ENCODE measurements at regions not wholly inside any gene's neighbourhood (a gene's known extent, or its start where the extent isn't known, plus 50 kb on each side); places are given as distances from the start of the nearest gene placed in this dataset.

DNA sequence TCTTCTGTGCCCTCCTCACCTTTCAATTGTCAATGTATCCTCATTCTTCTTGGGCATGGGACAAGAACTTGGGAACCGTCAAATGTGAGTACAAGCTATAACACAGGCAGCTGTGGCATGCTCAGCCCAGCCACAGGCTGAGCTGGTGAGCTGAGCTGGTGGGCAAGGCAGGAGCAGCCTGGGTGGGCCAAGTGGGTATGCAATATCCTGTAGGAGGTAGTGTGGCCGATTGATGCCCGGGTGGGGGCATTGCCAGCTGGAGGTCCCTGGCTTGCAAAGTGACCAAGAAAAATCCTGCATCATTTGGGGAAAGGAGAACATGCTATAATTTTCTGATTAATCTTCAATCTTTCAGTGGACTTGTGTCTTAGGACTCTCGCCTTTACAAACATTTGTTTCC is 507.2 kb upstream of the SLC10A2 start:
- DNase-seq (ENCODE audit: extremely low spot score), result no peak
- TF ChIP-seq, protein P1, sequence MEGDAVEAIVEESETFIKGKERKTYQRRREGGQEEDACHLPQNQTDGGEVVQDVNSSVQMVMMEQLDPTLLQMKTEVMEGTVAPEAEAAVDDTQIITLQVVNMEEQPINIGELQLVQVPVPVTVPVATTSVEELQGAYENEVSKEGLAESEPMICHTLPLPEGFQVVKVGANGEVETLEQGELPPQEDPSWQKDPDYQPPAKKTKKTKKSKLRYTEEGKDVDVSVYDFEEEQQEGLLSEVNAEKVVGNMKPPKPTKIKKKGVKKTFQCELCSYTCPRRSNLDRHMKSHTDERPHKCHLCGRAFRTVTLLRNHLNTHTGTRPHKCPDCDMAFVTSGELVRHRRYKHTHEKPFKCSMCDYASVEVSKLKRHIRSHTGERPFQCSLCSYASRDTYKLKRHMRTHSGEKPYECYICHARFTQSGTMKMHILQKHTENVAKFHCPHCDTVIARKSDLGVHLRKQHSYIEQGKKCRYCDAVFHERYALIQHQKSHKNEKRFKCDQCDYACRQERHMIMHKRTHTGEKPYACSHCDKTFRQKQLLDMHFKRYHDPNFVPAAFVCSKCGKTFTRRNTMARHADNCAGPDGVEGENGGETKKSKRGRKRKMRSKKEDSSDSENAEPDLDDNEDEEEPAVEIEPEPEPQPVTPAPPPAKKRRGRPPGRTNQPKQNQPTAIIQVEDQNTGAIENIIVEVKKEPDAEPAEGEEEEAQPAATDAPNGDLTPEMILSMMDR (IDR thresholded peaks at IDR 0.05; ENCODE audit: control extremely low read depth, extremely low read depth, low read depth, missing control alignments), result no peak
- CTCF ChIA-PET, result interaction anchor here (1.2 kb wide), 1 partner anchor 20 kb away, joined by 3 read pairs; no protein-coding TSS in a partner anchor
- POLR2A ChIA-PET, result no interaction called here

DNA sequence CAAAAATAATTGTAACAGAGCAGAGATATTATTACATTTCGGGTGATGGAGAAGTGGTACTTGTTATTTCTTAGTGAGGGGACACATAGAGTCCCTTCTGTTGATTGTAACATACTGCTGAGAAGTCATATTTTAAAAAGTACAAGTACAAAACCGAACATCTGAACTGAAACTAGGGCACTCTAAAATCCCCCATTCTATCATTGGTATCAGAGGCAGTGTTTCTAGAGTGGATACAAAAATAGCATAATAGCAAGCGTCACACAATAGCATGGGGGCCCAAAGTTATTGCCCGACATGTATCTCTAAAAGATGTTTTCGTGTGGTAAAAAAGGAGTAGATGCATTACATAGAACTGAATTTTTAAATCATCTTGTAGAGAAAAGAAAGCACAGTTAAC is 502.1 kb upstream of the SLC10A2 start:
- TF ChIP-seq, protein P1 (IDR thresholded peaks at IDR 0.05; ENCODE audit: control extremely low read depth, extremely low read depth, low read depth, missing control alignments), result no peak
- CTCF ChIA-PET, result no interaction called here
- POLR2A ChIA-PET, result no interaction called here
- DNase-seq (ENCODE audit: extremely low spot score), result no peak

DNA sequence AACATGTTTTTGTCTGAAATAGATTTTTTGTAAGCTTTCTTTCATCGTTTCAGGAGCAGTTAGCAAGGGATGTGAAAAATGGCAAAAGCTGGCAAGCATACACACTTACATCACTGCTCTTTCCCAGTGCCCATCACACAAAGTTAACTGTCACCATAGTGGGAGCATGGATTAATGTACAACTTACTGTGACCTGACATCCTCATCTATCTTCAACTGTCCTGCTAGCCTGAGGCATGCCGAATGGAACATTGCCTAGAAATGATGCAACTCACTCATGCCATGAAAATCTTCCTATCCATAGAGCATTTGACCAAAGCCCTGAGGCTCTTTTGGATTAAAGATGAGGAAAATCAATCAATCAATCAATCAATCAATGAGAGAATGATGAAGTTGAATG is 491.7 kb upstream of the SLC10A2 start:
- TF ChIP-seq, protein P1 (IDR thresholded peaks at IDR 0.05; ENCODE audit: control extremely low read depth, extremely low read depth, low read depth, missing control alignments), result no peak
- DNase-seq (ENCODE audit: extremely low spot score), result no peak
- POLR2A ChIA-PET, result no interaction called here
- CTCF ChIA-PET, result interaction anchor here (1.4 kb wide), 1 partner anchor 24 kb away, joined by 4 read pairs; no protein-coding TSS in a partner anchor

DNA sequence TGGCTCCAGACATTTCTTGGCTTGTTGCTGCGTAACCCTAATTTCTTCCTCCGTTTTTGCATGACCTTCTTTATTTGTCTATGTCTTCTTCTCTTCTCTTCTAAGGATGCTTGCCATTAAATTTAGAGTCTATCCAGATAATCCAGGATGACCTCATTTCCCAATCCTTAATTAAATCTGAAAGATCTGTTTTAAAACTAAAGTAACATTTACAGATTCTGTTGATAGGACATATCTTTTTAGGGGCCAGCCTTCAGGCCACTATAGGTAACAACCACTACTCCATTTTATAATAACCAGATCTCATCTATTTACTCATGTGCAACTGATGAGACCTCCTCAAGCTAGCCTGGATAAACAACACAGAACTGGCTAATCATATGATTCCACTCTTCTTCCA is 490.5 kb upstream of the SLC10A2 start:
- DNase-seq (ENCODE audit: extremely low spot score), result no peak
- TF ChIP-seq, protein P1 (IDR thresholded peaks at IDR 0.05; ENCODE audit: control extremely low read depth, extremely low read depth, low read depth, missing control alignments), result no peak
- ChIA-PET CTCF (interaction anchor here (1.4 kb wide), 1 partner anchor 25 kb away, joined by 4 read pairs; no protein-coding TSS in a partner anchor), POLR2A (no interaction called here)

DNA sequence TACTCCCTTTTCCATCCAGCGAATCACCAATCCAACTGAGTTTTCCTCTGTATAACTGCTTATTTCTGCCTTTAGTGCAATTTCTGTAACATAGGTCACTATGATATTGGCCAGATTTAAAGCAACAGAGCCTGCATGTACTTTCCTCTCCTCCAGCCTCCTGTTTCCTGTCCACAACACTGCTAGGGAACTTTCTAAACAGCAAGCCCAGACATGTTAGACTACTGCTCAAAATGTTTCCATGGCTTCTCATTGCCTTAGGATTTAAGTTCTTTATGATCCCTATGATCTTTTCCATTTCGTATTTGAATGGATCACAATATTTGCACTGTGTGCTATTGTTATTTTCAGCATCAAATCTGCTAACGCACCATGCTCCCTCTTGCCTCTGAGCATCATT is 481.7 kb upstream of the SLC10A2 start:
- CTCF ChIA-PET, result no interaction called here
- TF ChIP-seq, protein P1 (IDR thresholded peaks at IDR 0.05; ENCODE audit: control extremely low read depth, extremely low read depth, low read depth, missing control alignments), result no peak
- POLR2A ChIA-PET, result no interaction called here
- DNase-seq (ENCODE audit: extremely low spot score), result no peak

DNA sequence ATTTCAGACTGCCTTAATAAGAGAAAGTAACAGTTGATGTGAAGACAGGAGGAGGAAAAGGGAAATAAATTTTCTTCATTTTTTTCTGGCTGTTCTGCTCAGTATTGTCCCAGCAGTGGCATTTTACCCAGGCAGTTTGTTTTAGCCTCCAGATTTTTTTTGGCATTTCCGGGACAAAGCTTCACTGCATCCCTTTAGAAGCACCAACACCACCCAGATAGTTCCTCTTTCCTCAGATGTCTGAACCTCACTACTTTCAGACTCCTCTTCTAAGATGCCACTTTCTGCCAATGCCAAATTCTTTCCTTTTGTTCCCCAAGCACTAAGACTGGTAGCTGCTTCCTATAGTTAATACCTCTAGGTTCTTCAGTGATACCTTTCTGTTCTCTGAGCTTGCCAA is 480.1 kb upstream of the SLC10A2 start:
- TF ChIP-seq, protein P1 (IDR thresholded peaks at IDR 0.05; ENCODE audit: control extremely low read depth, extremely low read depth, low read depth, missing control alignments), result no peak
- CTCF ChIA-PET, result no interaction called here
- DNase-seq (ENCODE audit: extremely low spot score), result no peak
- POLR2A ChIA-PET, result no interaction called here

DNA sequence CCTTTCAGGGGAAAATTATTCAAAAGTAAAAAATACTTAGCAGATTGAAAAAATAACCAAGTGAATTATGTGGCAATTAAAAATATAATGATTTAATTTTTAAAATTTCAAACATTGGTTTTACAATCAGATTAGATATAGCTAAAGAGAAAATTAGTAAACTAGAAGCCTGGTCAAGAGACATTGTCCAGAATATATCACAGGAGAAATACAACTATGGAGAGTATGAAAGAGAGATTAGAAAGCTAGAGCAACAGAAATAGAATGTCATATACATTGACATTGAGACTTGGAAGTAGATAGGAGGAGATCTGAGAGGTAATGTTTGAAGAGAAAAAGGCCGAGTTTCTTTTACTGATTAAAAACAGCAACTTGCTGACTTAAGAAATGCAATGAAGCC is 476.4 kb upstream of the SLC10A2 start:
- POLR2A ChIA-PET, result no interaction called here
- CTCF ChIA-PET, result no interaction called here
- DNase-seq (ENCODE audit: extremely low spot score), result no peak
- TF ChIP-seq, protein P1 (IDR thresholded peaks at IDR 0.05; ENCODE audit: control extremely low read depth, extremely low read depth, low read depth, missing control alignments), result no peak
